ENCODE measurements at regions not wholly inside any gene's neighbourhood (a gene's known extent, or its start where the extent isn't known, plus 50 kb on each side); places are given as distances from the start of the nearest gene placed in this dataset.

DNA sequence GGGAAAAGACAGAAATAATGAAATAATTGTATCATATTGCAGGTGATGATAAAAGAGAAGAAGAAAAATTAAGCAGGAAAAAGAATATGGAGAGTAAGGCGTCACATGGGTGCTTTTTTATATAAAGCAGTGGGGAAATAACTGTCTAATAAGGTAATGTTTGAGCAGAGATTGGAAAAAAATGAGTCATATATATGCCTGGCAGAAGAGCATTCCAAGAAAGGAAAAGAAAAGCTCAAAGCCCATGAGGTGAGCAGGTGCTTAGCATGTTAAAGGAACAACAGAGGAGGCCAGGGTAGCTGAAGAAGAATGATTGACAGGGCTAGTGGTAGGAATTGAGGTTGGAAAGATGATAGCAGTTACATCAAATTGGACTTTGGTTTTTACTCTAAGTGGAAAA is 739.5 kb downstream of the SORCS1 start:
- WGBS (ENCODE audit: extremely low coverage, insufficient coverage, insufficient read length) = no CpG with 5 or more reads among the region's 1 CpG
- no peak overlapping the region for H2AFZ ChIP-seq (ENCODE audit: insufficient read depth, low read length, poor library complexity)
- no peak overlapping the region for H3K18ac ChIP-seq (ENCODE audit: low read length)
- H3K14ac ChIP-seq (ENCODE audit: low read length) = no peak overlapping the region
- no peak overlapping the region for H2AK5ac ChIP-seq (ENCODE audit: low read length)
- H3K9ac ChIP-seq (ENCODE audit: low read length) = no peak overlapping the region
- H3K79me1 ChIP-seq (ENCODE audit: low read length) = no peaks in the 10 kb centered on the region
- no peak overlapping the region for H2BK12ac ChIP-seq (ENCODE audit: low read length)
- H3K79me2 ChIP-seq (ENCODE audit: control insufficient read depth, insufficient read depth, low read length, poor library complexity) = no peaks in the 10 kb centered on the region
- H3K23ac ChIP-seq (ENCODE audit: low read length) = no peak overlapping the region
- no peak overlapping the region for H2BK5ac ChIP-seq (ENCODE audit: low read depth, low read length, poor library complexity)
- H3K4ac ChIP-seq (ENCODE audit: low read depth, low read length) = no peak overlapping the region
- H3K27ac ChIP-seq (ENCODE audit: low read depth, low read length) = no peak overlapping the region
- no peak overlapping the region for H2BK120ac ChIP-seq (ENCODE audit: insufficient read depth, low read length, poor library complexity)
- no peaks in the 10 kb centered on the region for H3K27me3 ChIP-seq (ENCODE audit: insufficient read depth, low read length)
- no peaks in the 10 kb centered on the region for H3K4me1 ChIP-seq (ENCODE audit: control insufficient read depth in 1 of 2, insufficient read depth in 2 of 2, low read length in 2 of 2)
- no peak for DNase-seq
- no peaks in the 10 kb centered on the region for H3K9me3 ChIP-seq (ENCODE audit: insufficient read depth, low read depth, low read length)
- H3K36me3 ChIP-seq (ENCODE audit: control insufficient read depth in 1 of 2, insufficient read depth in 2 of 2, low read length in 2 of 2) = no peaks in the 10 kb centered on the region
- no peak overlapping the region for H4K12ac ChIP-seq (ENCODE audit: low read depth, low read length)
- H4K8ac ChIP-seq (ENCODE audit: low read depth, low read length) = no peak overlapping the region
- no peak overlapping the region for H4K91ac ChIP-seq (ENCODE audit: low read depth, low read length)
- H3K4me2 ChIP-seq (ENCODE audit: low read length) = no peak overlapping the region
- H3K4me3 ChIP-seq (ENCODE audit: low read depth, low read length) = no peak overlapping the region

- no peak overlapping the region for H2BK5ac ChIP-seq (ENCODE audit: low read depth, low read length, poor library complexity)
- H3K4me3 ChIP-seq (ENCODE audit: low read depth, low read length) = no peak overlapping the region
- H3K9me3 ChIP-seq (ENCODE audit: insufficient read depth, low read depth, low read length) = no peaks in the 10 kb centered on the region
- DNase-seq = peak; percentile 1 to 73
- no peak overlapping the region for H2BK120ac ChIP-seq (ENCODE audit: insufficient read depth, low read length, poor library complexity)
- H3K36me3 ChIP-seq (ENCODE audit: control insufficient read depth in 1 of 2, insufficient read depth in 2 of 2, low read length in 2 of 2) = no peaks in the 10 kb centered on the region
- H3K23ac ChIP-seq (ENCODE audit: low read length) = no peak overlapping the region
- H3K79me1 ChIP-seq (ENCODE audit: low read length) = no peaks in the 10 kb centered on the region
- no peak overlapping the region for H3K18ac ChIP-seq (ENCODE audit: low read length)
- no peak overlapping the region for H4K8ac ChIP-seq (ENCODE audit: low read depth, low read length)
- no peak overlapping the region for H3K4ac ChIP-seq (ENCODE audit: low read depth, low read length)
- no peak overlapping the region for H2AFZ ChIP-seq (ENCODE audit: insufficient read depth, low read length, poor library complexity)
- H3K14ac ChIP-seq (ENCODE audit: low read length) = no peak overlapping the region
- no CpG with 5 or more reads among the region's 2 CpGs for WGBS (ENCODE audit: extremely low coverage, insufficient coverage, insufficient read length)
- no peak overlapping the region for H4K91ac ChIP-seq (ENCODE audit: low read depth, low read length)
- H2AK5ac ChIP-seq (ENCODE audit: low read length) = no peak overlapping the region
- H3K27ac ChIP-seq (ENCODE audit: low read depth, low read length) = no peak overlapping the region
- no peaks in the 10 kb centered on the region for H3K79me2 ChIP-seq (ENCODE audit: control insufficient read depth, insufficient read depth, low read length, poor library complexity)
- no peak overlapping the region for H2BK12ac ChIP-seq (ENCODE audit: low read length)
- no peak overlapping the region for H3K4me2 ChIP-seq (ENCODE audit: low read length)
- no peak overlapping the region for H4K12ac ChIP-seq (ENCODE audit: low read depth, low read length)
- H3K27me3 ChIP-seq (ENCODE audit: insufficient read depth, low read length) = no peaks in the 10 kb centered on the region
- no peak overlapping the region for H3K9ac ChIP-seq (ENCODE audit: low read length)
- H3K4me1 ChIP-seq (ENCODE audit: control insufficient read depth in 1 of 2, insufficient read depth in 2 of 2, low read length in 2 of 2) = no peaks in the 10 kb centered on the region
Observed at GRCh38 chr10:106424054-106424453, 740.5 kb downstream of the SORCS1 start.

DNA sequence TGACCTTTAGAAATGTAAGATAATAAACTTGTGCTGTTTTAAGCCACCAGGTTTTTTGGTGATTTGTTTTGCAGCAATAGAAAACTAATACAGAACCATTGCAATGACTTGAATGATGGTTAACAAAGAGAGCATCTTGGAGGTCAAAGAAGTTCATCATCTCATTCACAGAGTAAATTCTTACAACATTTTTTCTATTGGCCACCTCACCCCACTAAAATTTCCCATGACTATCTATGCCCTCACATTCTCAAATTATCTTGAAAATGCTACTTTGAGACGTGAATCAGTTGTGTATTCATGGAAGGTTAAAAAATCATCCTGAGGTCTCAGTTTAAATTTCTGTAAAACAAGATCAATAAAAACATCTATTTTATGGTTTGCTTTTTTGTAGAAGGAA is 754.2 kb downstream of the SORCS1 start:
- Histone ChIP-seq H3K14ac (ENCODE audit: low read length) (no peak overlapping the region), H3K36me3 (ENCODE audit: control insufficient read depth in 1 of 2, insufficient read depth in 2 of 2, low read length in 2 of 2) (no peaks in the 10 kb centered on the region), H3K18ac (ENCODE audit: low read length) (no peak overlapping the region), H3K4ac (ENCODE audit: low read depth, low read length) (no peak overlapping the region), H3K27me3 (ENCODE audit: insufficient read depth, low read length) (no peaks in the 10 kb centered on the region), H2AK5ac (ENCODE audit: low read length) (no peak overlapping the region), H3K27ac (ENCODE audit: low read depth, low read length) (no peak overlapping the region), H3K4me2 (ENCODE audit: low read length) (no peak overlapping the region), H4K8ac (ENCODE audit: low read depth, low read length) (no peak overlapping the region), H3K4me1 (ENCODE audit: control insufficient read depth in 1 of 2, insufficient read depth in 2 of 2, low read length in 2 of 2) (no peaks in the 10 kb centered on the region), H3K4me3 (ENCODE audit: low read depth, low read length) (no peak overlapping the region), H4K12ac (ENCODE audit: low read depth, low read length) (no peak overlapping the region), H3K79me1 (ENCODE audit: low read length) (no peaks in the 10 kb centered on the region), H3K79me2 (ENCODE audit: control insufficient read depth, insufficient read depth, low read length, poor library complexity) (no peaks in the 10 kb centered on the region), H2AFZ (ENCODE audit: insufficient read depth, low read length, poor library complexity) (no peak overlapping the region), H2BK120ac (ENCODE audit: insufficient read depth, low read length, poor library complexity) (no peak overlapping the region), H3K23ac (ENCODE audit: low read length) (no peak overlapping the region), H2BK12ac (ENCODE audit: low read length) (no peak overlapping the region), H4K91ac (ENCODE audit: low read depth, low read length) (no peak overlapping the region), H3K9ac (ENCODE audit: low read length) (no peak overlapping the region), H3K9me3 (ENCODE audit: insufficient read depth, low read depth, low read length) (no peaks in the 10 kb centered on the region), H2BK5ac (ENCODE audit: low read depth, low read length, poor library complexity) (no peak overlapping the region)
- peak in 1 of 2 donors; percentile 27 for DNase-seq
- no CpG with 5 or more reads among the region's 1 CpG for WGBS (ENCODE audit: extremely low coverage, insufficient coverage, insufficient read length)

DNA sequence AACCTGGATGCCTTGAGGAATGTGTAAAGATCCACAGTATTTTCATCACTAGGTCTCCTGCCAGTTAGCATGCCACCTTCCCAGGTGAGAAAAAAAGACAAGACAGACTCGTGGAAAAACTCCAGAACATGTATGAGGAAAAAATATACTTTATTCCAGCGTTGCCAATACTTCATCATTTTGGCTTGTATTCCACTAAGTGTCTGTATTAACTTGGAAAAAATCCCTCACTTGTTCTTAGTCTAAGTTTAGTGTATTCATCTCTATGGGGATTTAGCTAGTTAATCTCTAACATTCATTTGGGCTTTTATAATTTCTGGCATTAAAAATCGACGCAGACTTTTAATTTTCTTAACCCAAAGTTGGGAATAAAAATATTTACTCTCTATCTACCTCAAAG is 759.4 kb downstream of the SORCS1 start:
- Histone ChIP-seq H3K14ac (ENCODE audit: low read length) (no peak overlapping the region), H3K27ac (ENCODE audit: low read depth, low read length) (no peak overlapping the region), H3K23ac (ENCODE audit: low read length) (no peak overlapping the region)

More for the DNA sequence above, 759.4 kb downstream of the SORCS1 start:
- Histone ChIP-seq H2BK12ac (ENCODE audit: low read length) (no peak overlapping the region), H3K79me2 (ENCODE audit: control insufficient read depth, insufficient read depth, low read length, poor library complexity) (no peaks in the 10 kb centered on the region), H2BK5ac (ENCODE audit: low read depth, low read length, poor library complexity) (no peak overlapping the region), H3K36me3 (ENCODE audit: control insufficient read depth in 1 of 2, insufficient read depth in 2 of 2, low read length in 2 of 2) (no peaks in the 10 kb centered on the region), H4K12ac (ENCODE audit: low read depth, low read length) (no peak overlapping the region), H4K8ac (ENCODE audit: low read depth, low read length) (no peak overlapping the region), H2AK5ac (ENCODE audit: low read length) (no peak overlapping the region), H3K9me3 (ENCODE audit: insufficient read depth, low read depth, low read length) (no peaks in the 10 kb centered on the region), H3K4me1 (ENCODE audit: control insufficient read depth in 1 of 2, insufficient read depth in 2 of 2, low read length in 2 of 2) (no peaks in the 10 kb centered on the region), H4K91ac (ENCODE audit: low read depth, low read length) (no peak overlapping the region), H3K4ac (ENCODE audit: low read depth, low read length) (no peak overlapping the region), H3K4me3 (ENCODE audit: low read depth, low read length) (no peak overlapping the region), H3K18ac (ENCODE audit: low read length) (no peak overlapping the region), H3K79me1 (ENCODE audit: low read length) (no peaks in the 10 kb centered on the region), H3K27me3 (ENCODE audit: insufficient read depth, low read length) (no peaks in the 10 kb centered on the region), H2BK120ac (ENCODE audit: insufficient read depth, low read length, poor library complexity) (no peak overlapping the region), H2AFZ (ENCODE audit: insufficient read depth, low read length, poor library complexity) (no peak overlapping the region), H3K4me2 (ENCODE audit: low read length) (no peak overlapping the region), H3K9ac (ENCODE audit: low read length) (no peak overlapping the region)
- DNase-seq = no peak
- no CpG with 5 or more reads among the region's 4 CpGs for WGBS (ENCODE audit: extremely low coverage, insufficient coverage, insufficient read length)

Data from trophoblast cell (in vitro differentiated cells and primary cell).